ENCODE measurements at regions not wholly inside any gene's neighbourhood (a gene's known extent, or its start where the extent isn't known, plus 50 kb on each side); places are given as distances from the start of the nearest gene placed in this dataset.

DNA sequence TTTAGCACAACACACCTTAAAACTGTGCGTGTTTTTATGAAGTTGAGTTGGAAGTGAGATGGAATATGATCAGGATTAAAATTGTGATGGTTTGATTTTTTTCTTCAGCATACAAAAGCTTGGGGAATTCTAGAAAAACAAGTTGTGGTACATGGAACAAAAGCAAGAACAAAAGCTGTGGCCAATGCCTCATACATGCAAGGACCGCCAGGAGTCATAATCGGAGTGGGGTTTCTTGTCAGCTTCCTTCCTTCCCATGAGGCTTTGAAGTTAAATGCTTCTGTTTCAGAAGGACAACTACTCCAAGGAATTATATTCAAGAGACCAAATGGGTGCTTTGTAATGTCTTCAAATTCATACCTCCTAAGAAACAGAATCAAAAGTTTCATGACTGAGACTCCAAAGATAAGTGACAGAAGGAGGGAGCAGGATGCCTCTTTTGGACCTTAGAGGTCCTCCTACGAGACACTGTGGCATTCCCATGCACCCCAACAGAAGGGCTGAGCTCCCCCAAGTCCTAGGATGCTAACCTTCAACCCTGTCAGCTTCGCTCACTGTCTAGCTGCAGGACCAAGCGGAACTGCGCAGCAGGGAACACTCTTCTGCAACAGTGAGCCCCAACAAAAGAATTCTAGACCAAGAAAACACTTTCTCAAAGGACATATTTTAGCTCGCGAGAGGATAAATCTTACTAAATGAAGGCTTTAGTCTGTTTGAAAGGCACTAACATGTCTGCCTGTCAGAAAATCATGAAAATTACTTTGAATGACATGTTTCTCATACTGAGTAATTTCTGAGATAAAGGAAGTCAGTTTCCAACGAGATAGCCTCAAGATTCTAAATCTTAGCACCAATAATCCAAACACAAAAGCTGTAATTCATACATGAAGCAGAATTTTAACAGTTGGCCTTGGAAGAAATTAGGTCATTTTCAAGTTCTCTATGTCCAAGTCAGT is 108.5 kb upstream of the NHSL1 start:
- DNase-seq (ENCODE audit: low read depth), result no peak

DNA sequence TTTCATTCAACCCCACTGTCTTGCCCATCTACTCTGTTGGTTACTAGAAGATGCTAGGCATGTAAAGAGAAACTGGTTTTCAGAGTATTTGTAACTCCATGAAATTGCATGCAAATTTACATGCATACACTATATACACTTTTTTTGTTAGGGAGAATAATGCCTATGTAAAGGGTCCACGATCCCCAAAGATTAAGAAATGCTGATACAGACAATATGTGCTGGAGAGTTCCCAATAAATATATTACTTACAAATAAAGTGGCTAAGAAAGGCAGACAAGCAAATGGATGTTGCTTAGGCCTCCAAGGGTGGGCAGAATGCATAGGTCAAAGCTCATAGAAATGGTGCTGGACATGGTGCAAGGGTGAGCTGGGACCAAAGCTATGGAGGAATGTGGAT is 109.6 kb upstream of the NHSL1 start:
- DNase-seq (ENCODE audit: low read depth), result no peak

DNA sequence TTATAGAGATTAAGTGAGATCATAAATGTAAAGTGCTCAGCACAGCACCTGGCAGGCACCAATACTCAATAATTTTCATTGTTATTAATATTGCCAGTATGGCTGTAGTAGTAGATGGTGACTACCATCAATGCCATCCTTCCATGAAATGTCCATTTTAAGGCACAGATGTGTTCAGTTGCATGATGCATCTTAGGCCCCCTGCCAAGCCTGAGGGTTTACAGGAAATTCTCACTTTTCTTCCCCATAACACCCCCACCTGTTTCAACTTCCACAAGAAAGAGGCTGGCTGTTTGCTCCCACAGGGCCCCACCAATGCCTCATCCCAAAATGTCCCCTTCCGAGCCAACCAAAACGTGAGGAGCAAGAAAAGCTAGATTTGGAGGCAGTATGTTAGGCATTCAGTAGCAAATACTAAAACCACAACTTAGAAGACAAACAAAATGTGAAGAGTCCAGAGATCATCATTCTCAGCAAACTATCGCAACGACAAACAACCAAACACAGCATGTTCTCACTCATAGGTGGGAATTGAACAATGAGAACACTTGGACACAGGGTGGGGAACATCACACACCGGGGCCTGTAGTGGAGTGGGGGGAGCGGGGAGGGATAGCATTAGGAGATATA is 110.6 kb upstream of the NHSL1 start:
- DNase-seq (ENCODE audit: low read depth), result peak; percentile 34

DNA sequence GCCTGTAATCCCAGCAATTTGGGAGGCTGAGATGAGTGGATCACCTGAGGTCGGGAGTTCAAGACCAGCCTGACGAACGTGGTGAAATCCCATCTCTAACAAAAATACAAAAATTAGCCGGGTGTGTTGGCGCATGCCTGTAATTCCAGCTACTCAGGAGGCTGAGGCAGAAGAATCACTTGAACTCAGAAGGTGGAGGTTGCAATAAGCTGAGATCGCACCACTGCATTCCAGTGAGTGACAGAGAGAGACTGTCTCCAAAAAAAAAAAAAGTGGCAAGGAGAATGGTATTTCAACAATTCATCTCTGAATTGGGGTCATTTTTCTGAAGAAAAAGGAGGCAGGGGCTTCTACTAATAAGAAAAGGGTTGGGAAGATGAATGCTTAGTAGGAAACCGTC is 111.5 kb upstream of the NHSL1 start:
- DNase-seq (ENCODE audit: low read depth), result no peak

DNA sequence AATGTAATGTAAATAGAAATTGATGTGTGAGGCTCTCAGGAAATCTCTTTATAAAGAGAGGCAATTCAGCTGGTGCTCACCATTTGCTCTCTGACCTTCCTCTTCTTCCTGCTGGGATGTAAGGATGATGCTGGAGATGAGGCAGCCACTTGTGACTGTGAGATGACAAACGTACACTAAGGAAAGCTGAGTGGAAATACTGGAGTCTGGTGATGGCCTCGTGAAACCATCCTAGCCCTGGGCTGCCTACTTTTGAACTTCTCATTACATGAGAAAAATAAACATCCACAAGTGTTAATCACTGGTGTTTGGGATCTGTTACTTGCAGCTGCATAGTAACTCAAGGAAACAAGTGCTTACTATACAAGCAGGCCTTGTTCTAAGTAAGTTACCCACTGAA is 114.9 kb upstream of the NHSL1 start:
- DNase-seq (ENCODE audit: low read depth), result no peak

DNA sequence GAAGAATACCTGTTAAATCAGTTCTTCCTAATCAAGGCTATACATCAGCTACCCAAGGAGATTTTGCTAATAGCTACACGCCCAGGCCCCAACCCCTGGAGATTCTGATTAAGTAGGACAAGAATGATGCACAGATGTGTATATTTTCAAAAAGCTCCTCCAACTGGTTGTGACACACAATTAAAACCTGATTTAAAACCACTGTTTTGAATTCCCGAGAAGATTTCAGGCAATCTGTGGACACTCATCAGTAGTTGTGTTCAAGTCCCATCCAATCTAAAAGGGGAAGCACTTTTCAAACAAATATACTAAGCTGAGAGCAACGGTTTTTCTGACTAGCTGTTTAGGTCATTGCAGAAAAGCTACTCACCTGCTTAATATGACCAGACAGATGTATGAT is 118.9 kb upstream of the NHSL1 start:
- no peak for DNase-seq (ENCODE audit: low read depth)

DNA sequence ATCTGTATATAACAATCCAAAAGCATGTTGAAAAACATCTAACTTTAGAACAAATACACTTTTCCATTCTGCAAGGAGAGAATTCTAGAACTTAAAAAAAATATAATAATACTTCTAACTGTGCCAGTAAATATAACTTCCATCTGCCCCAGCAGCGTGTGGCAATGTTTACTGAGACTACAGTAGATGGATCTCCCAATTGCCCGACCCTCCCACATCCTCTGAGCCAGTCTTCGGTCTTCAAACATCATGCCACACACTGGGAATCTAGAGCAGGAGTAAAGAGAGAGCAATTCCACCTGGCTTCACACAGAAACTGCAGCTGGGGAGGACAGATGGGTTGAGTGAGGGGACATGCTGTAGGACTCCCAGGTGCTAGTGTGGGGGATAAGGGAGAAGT is 121.3 kb upstream of the NHSL1 start:
- no peak for DNase-seq (ENCODE audit: low read depth)

DNA sequence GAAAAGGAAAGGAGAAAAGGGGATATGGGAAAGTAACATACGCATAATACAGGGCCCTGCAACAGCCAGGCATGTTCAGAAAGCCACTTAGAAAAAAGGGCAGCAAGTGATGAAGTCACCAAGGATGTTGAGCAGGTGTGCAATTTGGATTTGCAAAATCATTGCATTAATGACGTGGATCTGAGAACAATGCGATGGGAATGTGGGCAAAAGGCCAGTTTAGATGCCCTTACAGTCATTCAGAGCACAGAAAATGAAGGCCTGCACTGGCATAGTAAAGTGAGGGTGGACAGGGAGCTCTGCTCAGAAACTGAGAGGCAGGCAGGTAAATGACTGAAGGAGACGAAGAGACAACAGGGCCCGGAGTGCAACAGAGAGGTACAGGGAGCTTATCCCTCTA is 123.7 kb upstream of the NHSL1 start:
- peak; percentile 40 for DNase-seq (ENCODE audit: low read depth)

DNA sequence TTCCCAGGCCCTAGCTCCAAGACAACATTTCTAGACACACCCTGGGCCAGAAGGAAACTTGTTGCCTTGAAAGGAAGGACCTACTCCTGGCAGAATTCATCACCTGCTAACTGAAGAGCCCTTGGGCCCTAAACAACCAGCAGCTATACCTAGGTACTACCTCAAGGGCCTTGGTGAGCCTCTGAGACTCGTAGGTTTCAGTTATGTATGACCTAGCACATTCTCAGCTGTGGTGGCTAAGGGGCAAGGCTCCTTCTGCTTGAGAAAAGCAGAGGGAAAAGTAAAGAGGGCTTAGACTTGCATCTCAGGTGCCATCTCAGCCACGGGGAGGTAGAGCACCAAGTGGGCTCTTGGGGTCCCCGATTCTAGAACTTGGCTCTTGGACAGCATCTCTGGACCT is 132.3 kb upstream of the NHSL1 start:
- no peak for DNase-seq (ENCODE audit: low read depth)

DNA sequence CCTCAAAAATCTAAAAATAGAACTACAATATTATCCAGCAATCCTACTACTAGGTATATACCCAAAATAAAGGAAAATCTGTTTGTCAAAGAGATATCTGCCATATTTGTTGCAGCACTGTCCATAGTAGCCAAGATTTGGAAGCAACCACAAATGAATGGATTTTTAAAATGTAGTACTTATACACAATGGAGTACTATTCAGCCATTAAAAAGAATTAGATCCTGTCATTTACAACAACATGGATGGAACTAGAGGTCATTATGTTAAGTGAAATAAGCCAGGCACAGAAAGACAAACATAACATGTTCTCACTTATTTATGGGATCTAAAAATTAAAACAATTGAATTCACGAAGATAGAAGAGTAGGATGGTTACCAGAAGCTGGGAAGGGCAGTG is 135.7 kb upstream of the CCDC28A start:
- no peak for DNase-seq (ENCODE audit: low read depth)

DNA sequence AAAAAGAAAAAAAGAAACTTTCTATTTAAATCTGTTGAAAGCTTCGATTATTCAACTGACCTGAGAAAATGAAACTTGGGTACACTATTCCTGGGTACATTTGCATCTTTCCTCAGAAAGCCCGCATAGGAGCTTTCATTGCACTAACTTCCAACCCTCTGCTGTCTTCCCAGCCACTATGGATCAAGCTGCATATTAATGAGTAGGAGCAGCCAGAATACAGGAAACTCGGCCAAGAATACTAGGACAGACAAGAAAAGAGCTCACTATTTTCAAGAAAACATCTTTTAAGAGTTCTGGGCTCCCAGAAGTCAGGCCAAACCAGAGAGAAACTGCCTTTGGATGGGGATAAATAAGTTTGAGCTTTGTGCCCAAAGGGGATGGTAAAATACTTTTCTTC is 135.0 kb upstream of the CCDC28A start:
- DNase-seq (ENCODE audit: low read depth), result no peak

DNA sequence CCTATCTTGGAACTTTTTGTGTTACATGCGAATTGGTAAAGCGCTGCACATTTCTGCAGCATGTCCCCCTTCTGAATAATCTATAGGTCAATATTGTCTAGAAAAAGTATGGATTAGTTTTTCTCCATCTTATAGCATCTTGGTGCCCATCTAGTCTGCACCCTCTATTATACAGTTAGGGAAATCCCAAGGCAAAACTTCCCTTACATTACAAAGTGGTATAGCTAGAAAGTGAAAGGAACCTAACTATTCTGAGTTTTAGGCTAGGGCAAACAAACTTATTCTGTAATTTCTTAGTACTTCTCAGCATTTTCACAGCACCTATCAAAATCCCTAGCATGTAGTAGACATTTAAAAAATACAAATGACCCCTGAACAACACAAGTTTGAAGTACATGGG is 133.5 kb upstream of the CCDC28A start:
- DNase-seq (ENCODE audit: low read depth), result no peak

DNA sequence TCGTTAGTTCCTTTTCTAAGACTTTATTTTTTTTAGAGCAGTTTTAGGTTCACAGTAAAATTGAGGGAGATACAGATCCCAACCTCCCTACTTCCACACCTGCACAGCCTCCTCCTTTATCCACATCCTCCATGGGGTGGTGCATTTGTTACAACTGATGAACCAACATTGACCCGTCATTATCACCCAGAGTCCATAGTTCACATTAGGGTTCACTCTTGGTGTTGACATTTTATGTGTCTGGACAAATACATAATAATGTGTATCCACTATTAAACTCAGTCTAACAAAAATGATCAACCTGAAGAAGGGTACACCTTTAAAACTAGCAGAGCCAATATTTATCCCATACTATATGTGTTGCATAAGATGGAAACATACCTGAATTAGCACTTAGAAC is 130.4 kb upstream of the CCDC28A start:
- DNase-seq (ENCODE audit: low read depth), result no peak

DNA sequence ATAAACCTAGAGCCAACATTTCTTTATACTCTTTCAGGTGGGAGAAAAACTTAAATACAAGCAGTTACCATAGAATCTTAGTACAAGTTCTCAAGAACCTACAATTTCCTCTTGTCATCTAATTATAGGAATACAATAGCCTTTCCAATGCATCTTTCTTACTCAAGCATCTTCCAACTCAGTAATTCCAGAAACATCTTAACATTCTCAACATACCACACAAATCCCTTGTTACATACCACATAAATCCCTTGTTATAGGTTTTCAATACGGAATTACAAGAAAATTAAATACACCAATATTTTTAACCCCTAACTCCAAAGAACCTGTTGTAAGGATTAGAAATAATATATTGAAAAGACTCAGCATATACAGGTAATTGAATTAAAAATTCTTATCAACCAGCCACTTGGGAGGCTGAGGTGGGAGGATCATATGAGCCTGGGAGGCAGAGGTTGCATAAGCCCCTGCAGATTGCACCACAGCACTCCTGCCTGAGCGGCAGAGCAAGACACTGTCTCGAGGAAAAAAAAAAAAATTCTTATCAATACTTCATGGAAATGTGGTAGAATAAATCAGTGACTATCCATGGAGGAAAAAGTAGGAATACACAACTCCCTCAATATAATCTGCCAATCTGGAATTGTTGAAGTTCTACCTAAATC is 127.5 kb upstream of the CCDC28A start:
- DNase-seq (ENCODE audit: low read depth), result no peak

DNA sequence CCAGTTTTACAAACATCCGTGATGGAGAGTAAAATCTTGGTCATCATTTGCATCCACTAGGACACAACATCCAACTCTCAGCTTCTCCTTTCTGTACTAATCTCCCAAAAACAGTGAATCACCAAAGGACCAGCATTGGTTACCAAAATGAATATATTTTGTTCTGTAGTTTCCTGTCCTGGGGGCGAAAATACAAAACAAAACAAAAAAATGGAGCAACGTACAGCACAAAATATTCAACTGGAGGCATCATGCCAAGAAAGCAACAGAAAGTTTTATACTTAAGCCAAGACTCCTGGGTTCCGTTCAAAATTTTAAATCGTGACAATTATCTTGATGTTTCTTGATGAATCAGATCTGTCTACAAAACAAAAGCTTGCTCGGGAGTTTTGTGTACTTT is 126.6 kb upstream of the CCDC28A start:
- no peak for DNase-seq (ENCODE audit: low read depth)

DNA sequence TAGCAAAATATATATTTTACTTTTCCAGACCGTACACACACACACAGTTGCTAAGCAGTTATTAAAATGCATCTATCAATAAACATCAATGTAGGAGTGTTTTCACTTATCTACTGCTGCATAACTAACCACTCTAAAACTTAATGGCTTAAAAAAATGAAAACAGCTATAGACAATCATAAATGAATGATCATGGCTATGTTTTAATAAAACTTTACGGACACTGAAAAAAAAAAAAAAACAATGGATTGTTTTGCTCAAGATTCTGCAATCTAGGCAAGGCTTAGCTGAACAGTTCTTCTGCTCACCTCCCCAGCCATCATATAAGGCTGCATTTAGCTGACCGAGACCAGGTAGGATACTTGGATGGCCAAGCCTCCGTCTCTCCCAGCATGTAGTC is 125.4 kb upstream of the CCDC28A start:
- DNase-seq (ENCODE audit: low read depth), result no peak

DNA sequence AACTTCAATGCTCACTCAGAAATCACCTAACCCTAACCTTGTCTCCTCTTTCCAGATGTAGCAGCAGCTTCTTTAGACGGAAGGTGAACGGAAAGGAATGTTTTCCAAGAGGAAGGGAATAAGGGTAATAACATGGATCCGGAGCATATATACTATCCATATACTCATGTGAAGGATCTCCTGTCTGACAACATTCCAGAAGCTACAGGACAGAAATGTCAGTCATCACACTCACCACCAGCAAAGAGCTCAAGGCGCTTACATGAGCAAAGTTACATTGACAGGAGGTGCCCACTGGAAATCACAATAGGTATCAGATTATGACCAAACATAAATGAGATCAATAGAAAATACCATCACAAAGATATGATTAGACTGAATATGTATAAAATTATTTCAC is 122.1 kb upstream of the CCDC28A start:
- no peak for DNase-seq (ENCODE audit: low read depth)

DNA sequence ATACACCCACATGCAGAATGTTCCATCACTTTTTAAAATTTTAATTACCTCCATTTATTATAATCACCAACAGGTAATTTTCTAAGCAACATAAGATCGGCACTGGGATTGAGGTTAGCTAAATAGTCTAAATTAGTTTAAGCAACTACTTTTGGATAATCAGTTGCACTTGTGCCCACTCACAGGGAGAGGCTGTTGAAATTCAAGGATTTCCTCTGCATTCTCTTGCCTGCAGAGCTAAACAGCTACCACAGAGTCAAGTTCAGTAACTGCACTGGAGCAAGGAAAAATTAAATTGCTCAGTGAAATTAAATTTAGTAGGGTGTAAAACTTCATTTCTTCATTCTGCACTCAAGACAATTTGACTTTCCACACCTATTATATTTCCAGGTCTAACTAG is 120.7 kb upstream of the CCDC28A start:
- no peak for DNase-seq (ENCODE audit: low read depth)

DNA sequence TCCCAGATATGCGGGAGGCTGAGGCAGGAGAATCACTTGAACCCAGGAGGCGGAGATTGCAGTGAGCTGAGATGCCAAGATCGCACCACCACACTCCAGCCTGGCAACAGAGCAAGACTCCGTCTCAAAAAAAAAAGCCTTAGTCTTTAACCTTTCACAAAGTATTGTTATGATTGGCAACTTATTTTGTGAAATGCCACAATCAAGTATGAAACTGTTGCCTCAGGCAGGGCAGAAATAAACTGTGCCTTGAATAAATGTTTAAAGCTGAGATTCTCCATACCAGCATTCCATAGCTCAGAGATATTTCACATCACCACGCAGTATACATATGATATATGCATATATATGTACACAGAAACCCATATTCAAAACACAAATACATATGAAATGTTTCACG is 120.1 kb upstream of the CCDC28A start:
- DNase-seq (ENCODE audit: low read depth), result no peak

DNA sequence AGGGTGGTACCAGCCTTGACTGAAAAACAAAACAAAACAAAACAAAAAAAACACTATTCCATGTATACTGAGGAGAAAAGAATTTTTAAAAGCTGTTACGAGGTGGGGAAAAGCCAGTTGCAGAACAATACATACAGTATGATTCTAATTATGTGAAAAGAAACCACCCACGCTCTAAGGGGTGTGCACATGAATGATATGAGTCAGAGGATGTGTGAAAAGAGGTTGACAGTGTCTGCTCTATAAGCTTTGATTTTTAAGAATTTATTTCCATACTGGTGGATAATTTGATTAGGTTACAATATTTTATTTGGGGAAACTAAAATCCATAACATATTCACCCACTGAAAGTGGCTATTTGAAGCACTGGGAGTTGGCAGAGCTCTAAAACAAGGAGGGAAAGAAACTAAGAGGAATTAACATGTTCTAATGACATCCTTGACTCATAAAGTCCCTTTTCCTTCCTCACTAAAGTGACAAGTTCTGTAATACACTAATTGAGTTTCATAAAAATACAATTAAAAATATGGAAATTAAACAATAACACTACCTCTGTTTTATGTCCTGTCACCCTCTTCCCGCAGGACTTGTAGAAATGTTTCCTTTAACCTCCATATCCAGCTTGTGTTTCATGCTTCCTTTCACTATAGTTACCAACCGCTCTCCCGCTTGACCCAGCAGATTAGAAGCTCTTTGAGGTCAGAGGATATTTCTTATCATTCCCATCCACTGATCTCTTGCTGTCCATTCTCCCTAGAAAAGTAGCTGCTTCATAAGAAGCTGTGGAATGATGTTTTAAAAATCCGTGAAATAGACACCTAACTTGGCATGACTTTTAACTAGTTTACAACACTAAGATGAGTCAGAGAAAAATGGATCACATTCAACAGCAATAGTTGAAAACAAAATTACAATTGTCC is 118.6 kb upstream of the CCDC28A start:
- DNase-seq (ENCODE audit: low read depth), result peak; percentile 73

DNA sequence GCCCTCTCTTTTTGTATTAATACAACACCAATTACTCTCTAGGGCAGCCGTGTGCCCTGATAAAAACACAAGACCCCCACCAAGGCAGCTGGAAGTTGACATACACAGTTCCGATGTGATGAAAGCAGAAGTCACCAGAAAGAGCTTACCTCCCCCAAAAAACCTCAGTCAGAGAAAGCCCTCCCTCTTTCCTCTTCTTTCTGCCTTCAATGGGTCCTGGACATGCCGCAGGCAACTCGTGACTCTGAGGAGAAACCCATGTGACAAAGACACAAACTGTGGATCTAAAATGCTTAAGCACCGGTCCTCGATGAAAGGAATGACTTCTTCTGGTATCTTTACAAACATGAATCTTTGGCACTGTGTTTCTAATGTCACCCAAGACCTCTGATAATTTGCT is 117.7 kb upstream of the CCDC28A start:
- DNase-seq (ENCODE audit: low read depth), result no peak
